SK-N-MC (cell line): ENCODE measurements at regions not wholly inside any gene's neighbourhood (a gene's known extent, or its start where the extent isn't known, plus 50 kb on each side); places are given as distances from the start of the nearest gene placed in this dataset.
"Not testable (repeated sequence)": the region's sequence is repeated elsewhere in the genome, so short reads cannot be mapped to it uniquely, and the experiment has no call there.

ENCODE experiments used
- DNase-seq: peaks from one replicate; pipeline ENCODE4 v3.0.0-alpha.2; 2011; ENCODE audit warnings: low read depth, low spot score
- H3K27ac ChIP-seq: fragments of 200-600 bp; sonication (generic); 2 replicates; pipeline ENCODE4 v1.5.1; 2016; ENCODE audit warnings: mixed run types
- H3K36me3 ChIP-seq: fragments of 200-600 bp; sonication (generic); 2 replicates; pipeline ENCODE4 v1.6.1; 2017; ENCODE audit warnings: antibody characterized with exemption, low read length, mixed read lengths; ENCODE audit not compliant: insufficient read depth
- H3K4me3 ChIP-seq: fragments of 200-600 bp; sonication (generic); 2 replicates; pipeline ENCODE4 v1.5.1; 2016
- H3K9ac ChIP-seq: fragments of 200-600 bp; sonication (generic); 2 replicates; pipeline ENCODE4 v1.8.0; 2017; ENCODE audit warnings: mixed run types, mixed read lengths; ENCODE audit not compliant: insufficient read length
- H3K9me3 ChIP-seq: fragments of 200-600 bp; sonication (generic); 2 replicates; pipeline ENCODE4 v1.6.1; 2017; ENCODE audit warnings: low read depth, mild to moderate bottlenecking, antibody characterized with exemption, low read length, moderate library complexity, mixed read lengths
- EZH2 ChIP-seq: fragments of 200-600 bp; sonication (generic); IDR thresholded peaks from one replicate; pipeline ENCODE4 v1.6.1; 2017; ENCODE audit warnings: antibody characterized with exemption
- FOXP2 ChIP-seq: optimal IDR thresholded peaks from 2 replicates; pipeline ENCODE3; 2011; ENCODE audit warnings: mild to moderate bottlenecking, moderate library complexity; ENCODE audit not compliant: insufficient read depth; ENCODE audit errors: extremely low read length, control extremely low read depth
- POLR2AphosphoS5 ChIP-seq: IDR thresholded peaks from 2 replicates; pipeline ENCODE4 v1.6.1; 2012; ENCODE audit warnings: mild to moderate bottlenecking, low read depth, low read length, borderline replicate concordance

DNA sequence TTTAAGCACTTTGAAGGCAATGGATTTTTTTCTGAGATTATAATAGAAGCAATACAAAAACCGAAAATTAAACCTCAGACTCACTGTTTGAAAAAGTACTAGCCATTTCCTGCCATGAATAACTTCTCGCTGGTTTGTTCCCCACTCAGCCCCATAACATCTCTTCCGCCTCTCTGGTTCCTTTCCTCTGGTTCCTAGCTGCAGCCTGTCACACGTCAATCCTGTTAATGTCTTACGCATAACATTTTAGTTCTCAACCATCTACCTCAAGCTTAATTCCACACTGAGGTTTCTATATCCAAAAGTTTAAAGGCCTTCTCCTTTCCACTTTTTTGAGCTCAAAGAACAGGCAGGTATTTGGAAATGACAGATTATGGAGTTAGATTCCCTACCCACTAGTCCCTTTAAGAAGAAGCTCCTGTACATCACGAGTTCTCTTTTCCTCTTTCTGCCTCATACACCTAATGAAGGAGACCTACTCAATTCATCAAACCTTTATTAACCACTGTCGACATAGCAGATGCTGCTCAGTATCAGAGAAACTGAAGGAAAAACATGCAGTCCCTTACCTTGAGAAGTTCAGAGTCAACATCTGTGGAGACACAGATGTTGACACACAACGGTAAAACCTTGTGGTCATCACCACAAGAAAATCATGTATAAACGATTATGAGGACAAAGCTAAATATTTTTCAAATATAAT lies 243.0 kb upstream of the PTGER4 start:
- Histone ChIP-seq H3K36me3 (no peaks in the 10 kb centered on the region), H3K27ac (no peak overlapping the region), H3K9me3 (no peaks in the 10 kb centered on the region), H3K4me3 (no peak overlapping the region), H3K9ac (no peak overlapping the region)
- no peak for DNase-seq
- TF ChIP-seq POLR2AphosphoS5 (no peak), FOXP2 (no peak), EZH2 (no peak)

DNA sequence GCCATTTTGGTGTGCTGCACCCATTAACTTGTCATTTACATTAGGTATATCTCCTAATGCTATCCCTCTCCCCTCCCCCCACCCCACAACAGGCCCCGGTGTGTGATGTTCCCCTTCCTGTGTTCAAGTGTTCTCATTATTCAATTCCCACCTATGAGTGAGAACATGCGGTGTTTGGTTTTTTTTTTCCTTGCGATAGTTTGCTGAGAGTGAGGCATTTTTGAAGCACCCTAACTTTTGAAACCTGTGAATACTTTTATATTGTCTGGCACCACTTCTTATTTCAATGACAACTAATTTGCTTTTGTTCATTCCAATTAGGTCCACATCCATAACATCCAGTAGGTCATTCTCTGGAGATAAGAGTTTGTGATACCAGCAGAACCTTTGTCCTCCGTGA lies 244.0 kb upstream of the PTGER4 start:
- H3K27ac ChIP-seq, H3K4me3 ChIP-seq, H3K9ac ChIP-seq, DNase-seq, H3K36me3 ChIP-seq, H3K9me3 ChIP-seq: not testable (repeated sequence)

DNA sequence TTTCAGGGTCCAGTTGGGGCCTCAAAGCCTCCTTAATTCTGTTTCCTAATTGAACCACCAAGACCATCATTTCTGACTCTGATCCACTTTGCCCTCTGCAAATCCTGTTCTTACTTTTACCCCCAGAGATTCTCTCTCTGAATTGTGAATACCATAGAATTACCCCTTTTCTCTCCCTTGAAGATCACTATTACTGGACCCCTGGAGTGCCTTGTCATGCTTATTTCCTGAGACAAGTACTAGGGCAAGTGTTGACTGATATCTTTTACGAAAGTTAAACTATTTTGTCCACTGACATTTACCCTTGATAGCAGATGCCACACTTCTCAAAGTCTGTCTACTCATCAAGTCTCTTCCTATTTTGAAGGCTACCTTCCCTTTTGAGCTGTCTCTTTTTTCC lies 246.9 kb upstream of the PTGER4 start:
- Histone ChIP-seq H3K4me3 (no peak overlapping the region), H3K36me3 (no peaks in the 10 kb centered on the region), H3K9ac (no peak overlapping the region), H3K9me3 (no peaks in the 10 kb centered on the region), H3K27ac (no peak overlapping the region)
- DNase-seq: no peak
- no peak for TF ChIP-seq EZH2
- TF ChIP-seq FOXP2: no peak
- no peak for TF ChIP-seq POLR2AphosphoS5

DNA sequence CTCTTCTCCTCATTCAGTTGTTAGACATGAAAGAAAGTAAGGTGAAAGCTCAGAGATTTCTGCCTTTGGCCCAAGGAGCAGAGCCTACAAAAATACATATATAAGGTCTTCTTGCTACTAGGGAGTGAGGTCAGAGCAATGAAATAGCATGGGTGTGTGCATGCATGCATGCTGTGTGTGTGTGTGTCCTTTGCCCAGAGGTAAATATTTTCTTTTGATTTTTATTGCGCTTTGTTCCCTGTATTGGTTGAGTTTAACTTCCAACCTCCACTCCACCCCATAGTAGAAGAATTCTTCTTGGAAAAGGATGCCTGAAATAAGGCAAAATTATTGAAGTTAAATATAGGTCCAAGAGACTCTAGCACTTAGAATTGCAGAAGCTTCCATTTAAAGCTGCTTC lies 248.0 kb upstream of the PTGER4 start:
- no peak overlapping the region for H3K4me3 ChIP-seq
- no peak overlapping the region for H3K9ac ChIP-seq
- H3K9me3 ChIP-seq: no peaks in the 10 kb centered on the region
- H3K27ac ChIP-seq: no peak overlapping the region
- no peak for DNase-seq
- TF ChIP-seq EZH2: no peak
- TF ChIP-seq FOXP2: no peak
- TF ChIP-seq POLR2AphosphoS5: no peak
- H3K36me3 ChIP-seq: no peaks in the 10 kb centered on the region

DNA sequence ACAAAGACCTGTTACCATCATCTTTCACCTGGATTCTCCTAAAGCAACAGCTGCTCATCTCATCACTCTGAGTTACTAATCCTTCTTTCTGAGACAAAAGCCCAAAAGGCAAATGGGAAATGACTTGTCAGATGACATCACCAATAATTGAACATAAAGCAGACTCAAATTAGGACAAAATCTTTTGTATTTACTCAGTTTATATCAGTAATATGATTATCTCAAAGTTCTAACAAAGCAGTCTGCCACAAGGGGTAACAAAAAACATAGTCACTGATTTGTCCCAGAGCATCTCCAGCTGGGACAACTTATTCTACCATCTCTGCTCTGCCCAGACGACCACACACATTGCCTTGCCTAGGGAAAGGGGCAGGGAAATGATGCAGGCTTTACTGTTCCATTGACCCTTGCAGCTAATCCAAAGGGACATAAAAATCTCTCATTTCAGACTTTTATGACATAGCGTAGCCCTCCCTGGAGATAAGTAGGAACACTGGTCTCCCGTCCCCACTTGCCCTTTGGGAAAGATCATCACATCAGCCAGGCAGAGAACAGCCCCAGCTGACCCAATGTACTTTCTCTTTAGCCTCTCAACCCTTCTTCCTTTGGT lies 249.5 kb upstream of the PTGER4 start:
- Histone ChIP-seq H3K9ac (no peak overlapping the region), H3K9me3 (no peaks in the 10 kb centered on the region), H3K27ac (no peak overlapping the region), H3K4me3 (no peak overlapping the region), H3K36me3 (no peaks in the 10 kb centered on the region)
- no peak for DNase-seq
- TF ChIP-seq EZH2 (no peak), POLR2AphosphoS5 (no peak), FOXP2 (no peak)

DNA sequence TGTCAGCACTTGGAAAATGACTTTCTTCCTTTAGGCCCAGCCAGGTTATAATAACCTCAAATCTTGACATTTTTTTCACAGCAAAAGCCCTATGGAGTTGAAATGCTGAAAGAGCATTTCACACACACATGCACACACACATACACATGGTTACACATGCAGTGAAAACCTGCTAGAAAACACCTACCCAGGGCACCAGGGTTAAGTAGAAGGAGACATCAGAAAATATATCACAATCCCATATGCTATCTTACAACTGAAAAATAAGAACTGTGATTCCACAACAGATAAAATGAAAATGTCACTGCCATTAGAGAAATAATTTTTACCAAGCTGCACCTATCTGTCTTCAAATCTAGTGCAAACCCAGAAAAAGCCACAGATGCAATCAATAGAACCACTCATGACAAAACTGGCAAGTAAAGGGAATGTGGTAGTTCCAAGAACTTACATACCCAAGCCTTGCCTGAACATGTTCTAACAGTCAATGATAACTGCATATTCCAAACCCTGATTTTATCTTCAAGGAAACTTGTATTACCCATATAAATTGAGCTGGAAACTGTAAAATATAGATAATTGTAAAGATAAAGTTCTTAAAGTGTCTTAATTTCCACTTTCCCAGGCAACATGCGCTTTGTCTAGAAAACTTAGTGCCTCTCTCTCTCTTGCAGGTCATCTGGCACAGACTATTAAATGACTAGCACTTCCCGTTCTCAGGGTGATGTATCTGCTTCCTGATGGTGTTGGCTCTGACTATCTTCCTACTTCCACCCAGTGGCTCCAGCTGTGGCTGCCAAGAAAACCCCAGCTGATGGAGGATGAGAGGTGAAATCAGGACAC lies 250.2 kb upstream of the PTGER4 start:
- TF ChIP-seq POLR2AphosphoS5 (peak; percentile 20; the same call in 1 of the 2 replicates), EZH2 (no peak)
- H3K9me3 ChIP-seq: 0 out of 2 replicates have a peak, but pooled peaks cover 6% of the 10 kb centered on the region
- H3K36me3 ChIP-seq: no peaks in the 10 kb centered on the region
- no peak overlapping the region for H3K27ac ChIP-seq
- DNase-seq: no peak
- no peak overlapping the region for H3K9ac ChIP-seq
- H3K4me3 ChIP-seq: no peak overlapping the region

DNA sequence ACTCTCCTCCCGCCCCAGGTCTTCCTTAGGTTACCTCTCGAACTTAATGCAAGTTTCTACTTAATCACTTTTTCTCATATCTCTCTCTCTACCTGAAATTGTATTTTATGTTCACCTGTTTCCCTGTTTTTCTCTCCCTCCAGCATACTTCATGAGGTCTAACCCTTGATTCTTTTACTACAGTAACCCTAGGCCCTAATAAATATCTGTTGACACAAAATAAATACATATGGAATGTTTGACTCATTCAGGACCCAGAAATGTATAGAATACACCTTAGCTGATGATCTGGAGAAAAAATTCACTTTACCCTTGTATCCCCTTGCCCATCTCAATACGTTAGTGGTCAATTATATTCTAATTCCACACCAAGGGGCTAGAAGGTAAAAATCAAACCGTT lies 250.9 kb upstream of the PTGER4 start:
- 0 out of 2 replicates have a peak, but pooled peaks cover 6% of the 10 kb centered on the region for H3K9me3 ChIP-seq
- no peak overlapping the region for H3K4me3 ChIP-seq
- TF ChIP-seq EZH2: no peak
- TF ChIP-seq FOXP2: no peak
- no peak for TF ChIP-seq POLR2AphosphoS5
- no peak for DNase-seq
- H3K9ac ChIP-seq: no peak overlapping the region
- H3K27ac ChIP-seq: no peak overlapping the region
- no peaks in the 10 kb centered on the region for H3K36me3 ChIP-seq

DNA sequence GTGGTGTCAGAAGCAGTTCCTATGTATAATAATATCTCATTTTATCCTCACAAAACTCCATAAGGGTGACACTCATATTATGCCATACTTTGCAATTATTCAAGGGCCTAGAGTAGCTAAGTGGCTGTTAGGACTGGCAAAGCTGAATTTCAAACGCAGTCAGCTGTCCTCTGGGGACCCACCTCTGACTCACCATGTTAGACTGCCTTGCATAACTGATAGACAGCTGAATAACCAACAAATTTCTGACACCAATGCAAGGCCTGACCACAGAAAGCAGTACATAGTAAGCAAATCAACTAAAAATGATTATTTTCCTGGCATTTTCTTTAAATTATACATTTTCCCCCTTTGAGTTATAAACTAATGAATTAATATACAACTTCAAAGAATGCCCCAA lies 251.6 kb upstream of the PTGER4 start:
- no peak overlapping the region for H3K4me3 ChIP-seq
- no peak overlapping the region for H3K9ac ChIP-seq
- 0 out of 2 replicates have a peak, but pooled peaks cover 6% of the 10 kb centered on the region for H3K9me3 ChIP-seq
- no peak for TF ChIP-seq FOXP2
- TF ChIP-seq POLR2AphosphoS5: no peak
- no peak for DNase-seq
- H3K36me3 ChIP-seq: no peaks in the 10 kb centered on the region
- H3K27ac ChIP-seq: no peak overlapping the region

DNA sequence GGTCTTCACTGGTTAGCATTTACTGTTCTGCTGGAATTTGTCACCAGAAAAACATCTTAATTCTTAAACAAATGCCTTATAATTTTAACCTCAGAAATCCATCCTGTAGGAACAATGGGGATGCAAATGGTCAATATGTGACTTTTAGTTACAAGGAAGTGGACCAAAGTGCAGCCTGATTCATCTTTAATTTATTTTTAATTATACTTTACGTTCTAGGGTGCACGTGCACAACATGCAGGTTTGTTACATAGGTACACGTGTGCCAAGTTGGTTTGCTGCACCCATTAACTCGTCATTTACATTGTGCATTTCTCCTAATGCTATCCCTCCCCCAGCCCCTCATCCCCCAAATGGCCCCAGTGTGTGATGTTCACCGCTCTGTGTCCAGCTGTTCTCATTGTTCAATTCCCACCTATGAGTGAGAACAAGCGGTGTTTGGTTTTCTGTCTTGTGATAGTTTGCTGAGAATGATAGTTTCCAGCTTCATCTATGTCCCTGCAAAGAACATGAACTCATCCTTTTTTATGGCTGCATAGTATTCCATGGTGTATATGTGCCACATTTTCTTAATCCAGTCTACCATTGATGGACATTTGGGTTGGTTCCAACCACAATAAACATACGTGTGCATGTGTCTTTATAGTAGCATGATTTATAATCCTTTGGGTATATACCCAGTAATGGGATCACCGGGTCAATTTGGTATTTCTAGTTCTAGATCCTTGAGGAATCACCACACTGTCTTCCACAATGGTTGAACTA lies 262.5 kb upstream of the PTGER4 start:
- not testable (repeated sequence) for H3K9me3 ChIP-seq, DNase-seq

More for the DNA sequence above, 262.5 kb upstream of the PTGER4 start:
- H3K4me3 ChIP-seq, H3K9ac ChIP-seq, H3K27ac ChIP-seq, H3K36me3 ChIP-seq: not testable (repeated sequence)
